GM18861 (cell line): ENCODE measurements at regions not wholly inside any gene's neighbourhood (a gene's known extent, or its start where the extent isn't known, plus 50 kb on each side); places are given as distances from the start of the nearest gene placed in this dataset.
A peak's percentile ranks its signal among the peaks of the same experiment; 100 is the strongest.

Source experiments
- ATAC-seq: cut with Tn5 transposase; IDR thresholded peaks from one replicate; pipeline ENCODE4 v1.9.1; 2021; ENCODE audit not compliant: unreplicated experiment

DNA sequence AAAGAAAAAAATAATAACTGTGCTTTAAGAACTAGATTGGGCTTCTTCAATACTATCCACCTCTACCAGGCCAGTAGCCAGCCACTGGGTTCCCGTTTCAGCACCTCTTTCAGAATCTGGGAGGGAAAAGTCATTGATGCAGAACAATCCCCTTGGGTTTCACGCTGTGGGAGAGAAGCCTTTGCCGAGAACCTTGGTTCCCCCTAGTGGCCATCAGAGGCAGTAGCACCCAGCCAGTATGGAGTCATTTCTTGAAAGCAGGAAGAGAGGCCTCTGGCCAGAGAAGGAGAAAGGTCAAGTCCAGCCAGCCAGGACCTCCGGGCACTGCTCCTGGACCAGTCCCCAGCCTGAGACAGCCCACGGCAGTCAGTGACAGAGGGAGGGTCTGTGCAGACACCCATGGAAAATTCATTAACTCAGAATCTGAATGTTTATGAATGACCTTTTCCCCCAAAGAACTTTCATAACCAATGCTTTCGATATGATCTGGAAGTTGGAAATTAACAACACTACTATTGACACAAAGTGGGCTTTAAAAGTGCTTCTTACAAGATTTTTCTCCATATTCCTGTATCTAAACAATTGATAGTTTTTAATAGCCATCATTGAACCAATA is 51.2 kb upstream of the CDH5 start:
- ATAC-seq: peak; percentile 93

DNA sequence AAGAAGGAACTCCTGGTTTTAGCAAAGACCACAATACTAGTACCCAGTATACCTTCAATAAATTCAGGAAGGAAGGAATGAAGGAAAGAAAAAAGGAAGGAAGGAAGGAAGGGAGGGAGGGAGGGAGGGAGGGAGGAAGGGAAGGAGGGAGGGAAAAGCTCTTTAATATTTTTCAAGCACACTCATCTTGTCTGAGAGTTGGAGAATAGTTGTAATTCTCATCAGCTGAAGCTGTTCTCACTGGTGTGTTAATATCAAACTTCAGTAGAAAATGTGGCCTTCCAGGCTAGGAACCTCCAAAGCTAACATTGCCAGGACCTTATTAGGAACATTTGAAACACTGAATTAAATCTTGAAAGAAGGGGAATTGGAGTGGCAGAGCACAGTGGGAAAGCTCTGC is 55.2 kb upstream of the CDH5 start:
- ATAC-seq: no peak

DNA sequence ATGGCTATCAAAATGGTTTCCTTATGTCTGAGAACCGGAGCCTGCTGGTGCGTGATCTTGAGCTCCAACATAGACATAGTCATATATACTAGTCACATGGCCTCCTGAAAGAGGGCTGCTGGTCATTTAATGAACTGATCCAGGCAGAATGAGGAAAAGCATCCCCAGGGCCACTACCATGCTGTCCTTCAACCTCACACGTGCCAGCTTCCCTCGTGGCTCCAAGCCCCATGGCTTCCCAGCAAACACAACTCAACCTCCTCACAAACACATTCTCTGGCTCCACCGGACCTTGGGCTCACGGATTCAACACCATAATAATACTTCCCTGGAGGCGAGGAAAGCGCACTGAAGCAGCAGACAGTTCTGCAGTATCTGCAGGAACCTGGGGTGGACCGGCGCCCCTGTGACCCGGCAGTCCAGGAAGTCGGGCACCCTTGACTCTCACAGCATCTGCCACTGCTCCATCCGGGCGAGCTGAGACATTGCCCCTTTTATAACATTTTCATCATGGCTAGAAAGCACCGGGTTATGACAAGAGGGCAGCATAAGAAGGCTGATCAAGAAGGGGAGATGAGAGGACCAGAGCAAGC is 57.2 kb upstream of the CDH5 start:
- no peak for ATAC-seq

- no peak for ATAC-seq
These were observed 58.4 kb upstream of the CDH5 start for GRCh38 chr16:66308096-66308495.

DNA sequence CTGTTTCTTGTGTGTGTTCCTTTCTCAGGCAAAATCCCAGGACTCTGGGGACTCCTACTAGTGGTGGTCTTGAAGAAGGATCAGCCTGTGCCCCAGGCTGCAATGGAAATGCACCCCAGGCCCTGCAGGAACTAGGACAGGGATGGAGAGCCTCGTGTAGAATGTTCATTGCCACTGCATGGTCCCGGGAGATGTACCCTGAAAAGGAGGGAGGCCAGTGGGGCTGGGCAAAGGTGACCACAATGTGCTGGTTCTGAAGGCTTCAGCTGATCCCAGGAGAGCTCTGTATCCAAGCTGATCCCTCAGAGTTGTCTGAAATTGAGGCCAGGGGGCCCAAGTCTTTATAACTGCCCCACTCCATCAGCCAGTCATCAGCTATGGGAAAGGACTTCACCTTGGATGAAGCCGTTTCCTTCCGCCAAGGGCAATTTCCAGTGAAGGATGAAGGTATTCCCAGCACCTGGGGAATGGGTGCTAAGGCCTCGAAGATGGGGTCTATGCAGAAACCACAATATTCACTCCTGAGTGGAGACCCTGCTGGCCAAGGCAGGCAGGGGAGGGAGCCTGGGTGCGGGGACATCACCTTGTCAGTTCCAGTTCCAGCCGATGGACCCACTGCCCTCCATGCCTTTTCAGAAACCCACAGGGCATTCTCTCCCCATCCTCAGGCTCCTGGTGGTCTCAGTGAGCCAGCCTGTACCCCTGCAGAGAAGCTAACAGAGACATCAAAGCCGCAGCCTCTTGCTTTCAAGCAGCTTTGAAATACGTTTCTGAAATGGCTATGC is 59.9 kb upstream of the CDH5 start:
- no peak for ATAC-seq

- no peak for ATAC-seq
These were observed 61.5 kb upstream of the CDH5 start for GRCh38 chr16:66304961-66305360.

DNA sequence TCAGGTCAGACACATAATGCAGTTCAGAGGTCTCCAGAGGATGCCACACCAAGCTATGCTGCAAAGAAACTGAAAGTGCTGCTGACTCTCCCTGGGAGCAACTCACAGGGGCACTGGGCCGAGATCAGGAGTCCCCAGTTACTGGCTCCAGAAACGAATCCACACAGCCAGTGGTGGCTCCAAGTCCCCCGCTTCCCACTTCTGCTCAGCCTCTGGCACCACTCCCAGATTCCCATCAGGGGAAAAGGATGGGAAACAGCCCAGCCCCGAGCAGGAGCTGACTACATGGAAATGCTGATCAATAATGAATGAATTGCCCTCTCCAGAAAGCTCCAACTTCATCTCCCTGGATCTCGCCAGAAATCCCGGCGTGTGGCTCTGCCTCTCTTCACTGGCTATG is 62.3 kb upstream of the CDH5 start:
- ATAC-seq: no peak

GRCh38 chr16:66300501-66300900 is 66.0 kb upstream of the CDH5 start:
- no peak for ATAC-seq

DNA sequence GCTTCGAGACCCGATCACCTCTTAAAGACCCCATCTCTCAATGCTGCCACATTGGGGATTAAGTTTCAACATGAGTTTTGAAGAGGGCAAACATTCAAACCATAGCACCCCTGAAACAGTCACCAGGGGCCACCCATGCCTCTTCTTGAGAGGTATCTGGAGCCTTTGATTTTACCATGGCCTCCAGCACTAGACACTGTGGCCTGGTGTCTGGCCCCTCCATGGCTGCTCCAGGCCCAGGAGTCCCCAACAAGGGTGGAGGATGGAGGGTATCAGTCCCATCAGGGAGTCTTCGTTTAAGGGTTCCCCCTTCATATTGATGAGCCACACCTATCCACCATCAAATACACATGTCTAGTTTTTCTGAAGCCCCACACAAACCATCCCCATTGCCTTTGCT is 66.5 kb upstream of the CDH5 start:
- ATAC-seq: no peak

- no peak for ATAC-seq
These were observed 67.1 kb upstream of the CDH5 start for GRCh38 chr16:66299349-66299748.

- no peak for ATAC-seq
These were observed 67.8 kb upstream of the CDH5 start for GRCh38 chr16:66298571-66299120.

- ATAC-seq: no peak
These were observed 68.5 kb upstream of the CDH5 start for GRCh38 chr16:66298006-66298405.

DNA sequence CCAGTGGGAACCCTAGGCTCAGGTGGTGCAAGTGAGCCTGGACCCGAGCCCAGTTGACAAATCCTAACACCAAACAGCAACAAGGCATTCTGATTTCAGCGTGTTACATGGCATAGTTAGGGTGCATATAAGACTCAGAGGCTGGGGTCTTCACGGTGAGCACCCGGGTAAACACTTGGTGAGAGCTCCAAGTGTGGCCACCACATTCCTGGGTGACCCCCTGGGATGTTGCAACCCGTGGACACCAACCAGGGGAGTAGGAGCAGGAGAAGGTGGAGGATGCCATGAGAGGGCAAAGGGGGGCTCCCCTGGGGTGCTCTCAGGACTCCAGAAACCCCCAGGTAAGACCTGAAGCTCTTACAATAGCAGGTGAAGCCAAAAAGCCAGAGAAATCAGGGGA is 69.9 kb upstream of the CDH5 start:
- no peak for ATAC-seq

DNA sequence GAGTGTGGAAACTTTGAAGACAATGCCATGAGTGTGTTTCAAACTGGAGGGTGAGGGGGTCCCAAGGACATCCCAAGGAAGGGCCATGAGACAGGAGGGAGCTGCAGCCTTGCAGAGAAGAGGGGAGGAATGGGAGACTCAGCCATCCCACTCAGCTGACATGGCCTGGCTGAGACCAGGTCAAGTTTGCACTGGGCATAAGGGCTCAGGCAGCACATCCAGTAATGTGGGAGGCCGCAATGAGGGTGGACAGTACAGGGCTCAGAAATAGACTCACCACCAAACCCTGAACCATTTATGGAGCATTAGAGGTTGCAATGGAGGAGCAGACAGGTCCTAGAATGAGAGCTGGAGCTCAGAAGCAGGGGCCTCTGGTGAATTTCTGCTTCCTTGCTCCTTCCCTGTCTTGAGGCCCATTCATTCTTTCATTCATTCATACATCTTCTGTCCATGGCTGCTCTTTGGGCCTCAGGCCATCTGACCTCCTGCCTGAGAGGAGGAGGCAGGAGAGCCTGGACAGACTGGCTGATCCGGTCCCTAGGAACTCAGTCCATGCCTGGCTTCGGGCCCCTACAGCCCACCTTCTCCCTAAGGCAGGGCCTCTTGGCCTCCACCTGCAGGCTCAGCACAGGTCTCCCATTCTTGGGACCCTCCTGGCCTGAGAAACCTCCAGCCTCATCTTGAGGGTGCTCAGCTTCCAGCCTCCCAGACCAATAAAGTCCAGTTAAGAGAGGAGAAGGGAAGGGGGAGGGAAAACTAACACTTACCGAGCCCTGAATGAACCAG is 70.5 kb upstream of the CDH5 start:
- no peak for ATAC-seq

- ATAC-seq: no peak
These were observed 71.3 kb upstream of the CDH5 start for GRCh38 chr16:66295213-66295612.

- ATAC-seq: no peak
These were observed 72.0 kb upstream of the CDH5 start for GRCh38 chr16:66294507-66294906.

DNA sequence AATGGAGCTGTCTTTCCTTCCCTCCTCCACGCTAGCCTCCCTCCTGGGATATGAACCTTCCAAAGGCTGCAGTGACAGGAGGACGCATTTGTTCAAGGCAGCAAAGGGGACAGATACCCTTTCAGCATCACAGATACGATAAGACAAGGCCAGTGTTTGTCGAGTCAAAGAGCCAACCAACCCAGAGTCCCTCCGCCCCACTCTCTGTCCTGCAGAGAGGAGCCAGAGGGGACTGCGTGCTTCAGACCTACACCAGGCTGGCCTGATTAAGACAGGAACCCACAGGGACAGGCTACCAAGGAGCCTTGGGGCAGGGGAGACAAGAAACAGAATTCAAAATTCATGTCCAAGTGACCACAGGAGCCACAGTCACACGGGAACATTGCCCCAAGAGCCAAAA is 72.6 kb upstream of the CDH5 start:
- no peak for ATAC-seq

GRCh38 chr16:66293207-66293735 is 73.2 kb upstream of the CDH5 start:
- ATAC-seq: no peak

DNA sequence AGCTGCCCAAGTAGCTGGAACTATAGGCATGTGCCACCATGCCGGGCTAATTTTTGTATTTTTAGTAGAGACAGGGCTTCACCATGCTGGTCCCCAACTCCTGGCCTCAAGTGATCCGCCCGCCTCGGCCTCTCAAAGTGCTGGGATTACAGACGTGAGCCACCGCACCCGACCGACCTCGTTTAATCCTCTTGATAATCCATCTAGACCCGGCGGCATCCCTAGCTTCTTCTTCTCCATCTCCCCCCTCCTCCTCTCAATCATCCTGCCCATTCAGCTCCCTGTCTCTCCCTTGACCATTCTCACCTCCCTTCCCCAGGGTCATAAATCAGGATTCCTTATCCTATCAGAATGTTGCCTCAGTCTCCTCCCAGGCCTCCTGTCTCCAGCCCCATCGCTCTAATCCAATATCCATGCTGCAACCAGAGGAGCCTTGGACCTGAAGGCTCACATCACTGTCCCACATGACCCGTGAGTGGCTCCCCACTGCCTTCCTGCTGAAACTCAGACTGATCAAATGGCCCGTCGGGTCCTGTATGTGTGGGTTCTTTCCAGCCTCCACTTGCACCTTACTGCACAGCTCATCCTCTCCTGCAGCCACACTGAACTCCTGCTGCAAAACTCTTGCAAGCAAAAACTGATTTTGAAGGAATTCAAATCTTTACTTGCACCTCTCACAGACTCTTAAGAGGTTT is 74.1 kb upstream of the CDH5 start:
- ATAC-seq: no peak

GRCh38 chr16:66291833-66292232 is 74.7 kb upstream of the CDH5 start:
- ATAC-seq: no peak

- ATAC-seq: no peak
These were observed 76.1 kb upstream of the CDH5 start for GRCh38 chr16:66290431-66290830.
